Activated T-cell treated with anti-CD3 and anti-CD28 coated beads, Interleukin-2, amount 50 U/mL, for 72 hours (primary cell): ENCODE measurements at regions not wholly inside any gene's neighbourhood (a gene's known extent, or its start where the extent isn't known, plus 50 kb on each side); places are given as distances from the start of the nearest gene placed in this dataset.

Experiments used
- ATAC-seq, 2 donors: fragments of 150-1000 bp; cut with Tn5 transposase; replicated peaks in 1 of 2; 2 replicates each; pipeline ENCODE4 v1.10.0; 2021; ENCODE audit warnings: moderate library complexity in 2 of 2, mild to moderate bottlenecking in 1 of 2
- DNase-seq, 2 donors: peaks; one replicate each; pipeline ENCODE4 v3.0.0; 2021 to 2022; ENCODE audit warnings: mixed read lengths in 1 of 2
- H3K27ac Mint-ChIP-seq: one replicate; pipeline ENCODE4 v1.8.0; 2022; ENCODE audit warnings: mild to moderate bottlenecking, moderate library complexity, mixed read lengths
- H3K27me3 Mint-ChIP-seq: one replicate; pipeline ENCODE4 v1.8.0; 2022; ENCODE audit warnings: low read depth, mixed read lengths
- H3K36me3 Mint-ChIP-seq, 2 donors: one replicate each; pipeline ENCODE4 v1.8.0; 2022; ENCODE audit warnings: mixed read lengths in 2 of 2, mild to moderate bottlenecking in 1 of 2; ENCODE audit not compliant: insufficient read depth in 2 of 2
- H3K4me1 Mint-ChIP-seq: one replicate; pipeline ENCODE4 v1.8.0; 2022; ENCODE audit warnings: low read depth, mixed read lengths
- H3K4me3 Mint-ChIP-seq, 2 donors: one replicate each; pipeline ENCODE4 v1.8.0; 2022; ENCODE audit warnings: mild to moderate bottlenecking in 2 of 2, mixed read lengths in 2 of 2, moderate library complexity in 2 of 2
- H3K9me3 Mint-ChIP-seq, 2 donors: one replicate each; pipeline ENCODE4 v1.8.0; 2022; ENCODE audit warnings: mixed read lengths in 2 of 2

- Mint-ChIP-seq H3K4me3 (no peak overlapping the region), H3K9me3 (peaks cover 0 to 2% of the 10 kb centered on the region in 2 donors), H3K27me3 (peaks cover 5% of the 10 kb centered on the region), H3K27ac (no peak overlapping the region), H3K36me3 (no peaks in the 10 kb centered on the region), H3K4me1 (no peaks in the 10 kb centered on the region)
- ATAC-seq (no peak), DNase-seq (no peak)
Measured at GRCh38 chr1:58107943-58108342, 438.6 kb downstream of the OMA1 start.

GRCh38 chr1:58104960-58105359, 441.6 kb downstream of the OMA1 start:
- DNase-seq (no peak), ATAC-seq (no peak)
- H3K4me1 Mint-ChIP-seq = no peaks in the 10 kb centered on the region
- peaks cover 5% of the 10 kb centered on the region for H3K27me3 Mint-ChIP-seq
- H3K27ac Mint-ChIP-seq = no peak overlapping the region
- no peaks in the 10 kb centered on the region for H3K9me3 Mint-ChIP-seq
- H3K4me3 Mint-ChIP-seq = no peak overlapping the region
- no peaks in the 10 kb centered on the region for H3K36me3 Mint-ChIP-seq

GRCh38 chr1:58096714-58097113, 449.8 kb downstream of the OMA1 start:
- ATAC-seq (no peak), DNase-seq (no peak)
- Mint-ChIP-seq H3K9me3 (peaks cover 0 to 2% of the 10 kb centered on the region in 2 donors), H3K27me3 (no peaks in the 10 kb centered on the region), H3K4me3 (no peak overlapping the region), H3K4me1 (no peaks in the 10 kb centered on the region), H3K36me3 (no peaks in the 10 kb centered on the region), H3K27ac (no peak overlapping the region)

GRCh38 chr1:58095183-58095582, 451.3 kb downstream of the OMA1 start:
- Mint-ChIP-seq H3K4me3 (no peak overlapping the region), H3K36me3 (no peaks in the 10 kb centered on the region), H3K9me3 (peaks cover 0 to 2% of the 10 kb centered on the region in 2 donors), H3K27ac (no peak overlapping the region), H3K4me1 (no peaks in the 10 kb centered on the region), H3K27me3 (peaks cover 4% of the 10 kb centered on the region)
- ATAC-seq (no peak), DNase-seq (no peak)

DNA sequence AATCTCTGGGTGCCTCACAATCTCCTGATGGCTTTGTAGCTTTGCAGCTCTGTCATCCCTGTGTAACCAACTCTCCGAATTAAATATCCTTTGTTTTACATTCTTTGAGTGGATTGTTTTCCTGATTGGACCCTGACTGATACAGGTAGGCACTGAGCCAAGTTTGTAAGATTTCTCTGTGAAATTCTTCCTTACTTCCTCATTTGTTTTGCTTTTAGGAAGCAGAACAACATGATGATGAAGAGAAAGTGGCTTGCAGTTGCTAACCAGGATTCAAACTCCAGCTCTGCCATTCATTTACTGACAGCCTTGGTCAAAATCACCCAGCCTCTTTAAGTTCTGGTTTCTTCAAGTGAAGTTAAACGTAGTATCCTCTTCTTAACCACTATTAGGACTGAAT, 452.3 kb downstream of the OMA1 start:
- Mint-ChIP-seq H3K27me3 (peaks cover 14% of the 10 kb centered on the region), H3K4me3 (no peak overlapping the region)
- no peak for ATAC-seq

GRCh38 chr1:58090640-58091039, 455.9 kb downstream of the OMA1 start:
- H3K9me3 Mint-ChIP-seq = peaks cover 0 to under 1% of the 10 kb centered on the region in 2 donors
- peaks cover 4% of the 10 kb centered on the region for H3K4me1 Mint-ChIP-seq
- no peak for DNase-seq
- no peak overlapping the region for H3K27ac Mint-ChIP-seq
- H3K36me3 Mint-ChIP-seq = no peaks in the 10 kb centered on the region
- no peak overlapping the region for H3K4me3 Mint-ChIP-seq
- H3K27me3 Mint-ChIP-seq = peaks cover 27% of the 10 kb centered on the region
- ATAC-seq = no peak

More for the DNA sequence above, 452.3 kb downstream of the OMA1 start:
- Mint-ChIP-seq H3K9me3 (peaks cover 0 to 2% of the 10 kb centered on the region in 2 donors), H3K36me3 (no peaks in the 10 kb centered on the region), H3K4me1 (peaks cover 4% of the 10 kb centered on the region), H3K27ac (no peak overlapping the region)
- DNase-seq = no peak

- ATAC-seq (no peak), DNase-seq (no peak)
- H3K4me1 Mint-ChIP-seq = peaks cover 4% of the 10 kb centered on the region
- H3K9me3 Mint-ChIP-seq = no peaks in the 10 kb centered on the region
- peaks cover 27% of the 10 kb centered on the region for H3K27me3 Mint-ChIP-seq
- no peak overlapping the region for H3K27ac Mint-ChIP-seq
- no peaks in the 10 kb centered on the region for H3K36me3 Mint-ChIP-seq
- H3K4me3 Mint-ChIP-seq = no peak overlapping the region
Measured at GRCh38 chr1:58089898-58090534, 456.5 kb downstream of the OMA1 start.

- Mint-ChIP-seq H3K9me3 (no peaks in the 10 kb centered on the region), H3K4me1 (peaks cover 4% of the 10 kb centered on the region), H3K36me3 (no peaks in the 10 kb centered on the region), H3K27me3 (peaks cover 20% of the 10 kb centered on the region), H3K4me3 (no peak overlapping the region), H3K27ac (no peak overlapping the region)
- DNase-seq (no peak), ATAC-seq (peak in 1 of 2 donors; percentile 26)
Measured at GRCh38 chr1:58084266-58084665, 462.3 kb downstream of the OMA1 start.

- no peak for DNase-seq
- ATAC-seq = no peak
- no peaks in the 10 kb centered on the region for H3K36me3 Mint-ChIP-seq
Measured at GRCh38 chr1:58082596-58082995, 463.9 kb downstream of the OMA1 start.

DNA sequence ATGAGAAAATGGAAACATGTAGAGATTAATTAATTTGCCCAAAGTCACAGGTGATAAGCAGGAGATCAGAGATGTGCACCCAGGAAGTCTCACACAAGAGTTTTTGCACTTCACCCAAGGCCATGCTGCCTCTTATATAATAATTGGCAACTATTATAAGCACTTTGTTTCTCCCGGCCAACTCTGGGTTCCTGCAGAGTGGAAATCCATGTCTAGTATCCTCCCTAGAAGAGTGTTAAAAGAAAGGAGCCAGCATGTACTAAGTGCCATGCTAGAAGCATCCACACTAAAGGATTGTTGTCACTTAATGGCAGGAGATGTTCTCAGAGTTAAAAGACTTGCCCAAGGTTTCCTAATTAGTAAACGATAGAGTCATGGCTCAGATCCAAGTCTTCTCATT, 470.3 kb downstream of the OMA1 start:
- Mint-ChIP-seq H3K4me1 (no peaks in the 10 kb centered on the region), H3K4me3 (no peak overlapping the region), H3K36me3 (no peaks in the 10 kb centered on the region), H3K27me3 (peaks cover 8% of the 10 kb centered on the region), H3K27ac (no peak overlapping the region), H3K9me3 (no peaks in the 10 kb centered on the region)
- ATAC-seq (no peak), DNase-seq (no peak)

More at GRCh38 chr1:58082596-58082995, 463.9 kb downstream of the OMA1 start:
- Mint-ChIP-seq H3K27ac (no peak overlapping the region), H3K27me3 (peaks cover 14% of the 10 kb centered on the region), H3K4me1 (peaks cover 4% of the 10 kb centered on the region), H3K4me3 (no peak overlapping the region), H3K9me3 (no peaks in the 10 kb centered on the region)

DNA sequence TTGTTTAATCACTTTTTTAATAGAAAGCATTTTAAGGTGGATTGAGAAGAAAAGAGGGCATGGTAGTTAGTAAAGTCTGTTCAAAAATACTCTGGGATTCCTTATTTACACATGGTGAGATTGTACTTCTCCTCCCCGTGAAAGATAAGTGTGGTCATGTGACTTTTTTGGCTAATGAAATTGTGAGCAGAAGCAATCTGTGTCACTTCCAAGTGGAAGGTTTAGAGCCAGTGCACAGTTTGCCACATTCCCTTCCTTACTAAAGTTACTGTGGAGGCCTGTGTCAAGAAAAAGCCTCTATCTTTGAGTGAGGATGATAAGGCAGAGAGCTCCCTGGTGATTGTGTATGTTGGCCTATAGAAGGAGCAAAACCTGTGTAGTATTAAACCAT, 471.3 kb downstream of the OMA1 start:
- Mint-ChIP-seq H3K4me3 (no peak overlapping the region), H3K4me1 (no peaks in the 10 kb centered on the region), H3K36me3 (no peaks in the 10 kb centered on the region), H3K27ac (no peak overlapping the region), H3K9me3 (no peaks in the 10 kb centered on the region), H3K27me3 (peaks cover 8% of the 10 kb centered on the region)
- DNase-seq (no peak), ATAC-seq (no peak)

DNA sequence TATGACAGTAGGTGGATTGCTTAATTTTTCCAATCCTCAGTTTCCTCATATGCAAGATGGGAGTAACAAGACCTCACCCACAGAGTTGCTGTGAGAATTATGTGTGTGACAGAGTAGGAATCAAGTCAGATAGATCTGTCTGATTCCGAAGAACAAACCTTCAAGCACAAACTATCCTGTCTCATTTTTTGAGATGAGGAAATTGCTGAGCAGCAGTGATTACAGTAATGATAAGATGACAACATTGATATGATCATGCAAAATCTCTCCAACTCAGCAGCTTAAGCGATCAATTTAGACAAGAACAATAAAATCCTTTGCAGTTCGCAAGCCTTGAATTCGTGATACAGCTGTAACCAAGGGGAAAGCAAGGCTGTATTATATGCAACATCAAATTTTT, 474.1 kb downstream of the OMA1 start:
- Mint-ChIP-seq H3K4me3 (no peak overlapping the region), H3K36me3 (no peaks in the 10 kb centered on the region), H3K27ac (no peak overlapping the region), H3K9me3 (no peaks in the 10 kb centered on the region), H3K4me1 (no peaks in the 10 kb centered on the region), H3K27me3 (no peaks in the 10 kb centered on the region)
- no peak for ATAC-seq
- DNase-seq = no peak

GRCh38 chr1:58067082-58067481, 479.4 kb downstream of the OMA1 start:
- Mint-ChIP-seq H3K9me3 (no peaks in the 10 kb centered on the region), H3K4me3 (no peak overlapping the region), H3K27me3 (no peaks in the 10 kb centered on the region), H3K36me3 (no peaks in the 10 kb centered on the region), H3K27ac (no peak overlapping the region), H3K4me1 (no peaks in the 10 kb centered on the region)
- DNase-seq (no peak), ATAC-seq (no peak)

DNA sequence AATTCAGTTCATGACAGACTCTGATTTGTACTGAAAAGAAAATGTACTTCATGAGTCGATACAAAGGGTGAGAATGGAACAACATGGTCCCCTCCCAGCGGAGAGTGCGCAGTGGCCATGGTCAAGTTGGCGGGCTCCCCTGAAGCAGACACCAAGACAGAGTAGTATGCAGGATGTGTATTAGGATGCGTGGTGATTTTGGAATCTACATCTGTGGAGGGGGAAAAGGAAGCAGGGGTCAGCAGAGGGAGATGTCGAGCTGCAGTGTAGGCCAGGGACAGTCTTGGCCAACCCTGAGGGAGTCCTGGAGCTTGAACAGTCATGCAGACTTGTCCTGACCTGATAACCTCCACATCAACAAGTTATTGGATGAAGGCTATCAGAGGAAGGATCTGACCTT, 481.0 kb downstream of the OMA1 start:
- Mint-ChIP-seq H3K36me3 (no peaks in the 10 kb centered on the region), H3K27me3 (no peaks in the 10 kb centered on the region), H3K9me3 (no peaks in the 10 kb centered on the region), H3K4me3 (no peak overlapping the region), H3K27ac (no peak overlapping the region), H3K4me1 (no peaks in the 10 kb centered on the region)
- DNase-seq = no peak
- ATAC-seq = no peak
